ENCODE measurements at regions not wholly inside any gene's neighbourhood (a gene's known extent, or its start where the extent isn't known, plus 50 kb on each side); places are given as distances from the start of the nearest gene placed in this dataset.

DNA sequence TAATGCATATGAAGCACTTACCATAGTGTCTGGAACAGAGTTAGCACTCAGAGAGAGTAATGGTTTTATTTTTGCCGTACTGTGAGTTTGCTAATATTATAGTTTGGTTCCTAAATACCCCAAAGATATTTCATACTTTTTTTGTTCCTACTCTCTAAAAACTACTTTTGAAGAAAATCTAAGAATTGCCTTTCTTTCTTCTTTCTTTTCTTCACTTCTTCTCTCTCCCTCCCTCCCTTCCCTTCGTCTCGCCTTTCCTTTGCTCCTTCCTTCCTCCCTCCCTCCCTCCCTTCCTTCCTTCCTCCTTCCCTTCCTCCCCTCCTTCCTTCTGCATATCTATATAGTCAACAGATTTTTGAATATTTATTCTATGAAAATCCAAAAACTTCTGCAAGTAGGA, 351.7 kb upstream of the RSPO3 start:
- intact Hi-C loops (cut with DNase I; ENCODE audit: low total_unique reads), result no loop called here
- no peak overlapping the region for H3K27ac ChIP-seq
- no peak for DNase-seq
- H3K4me1 ChIP-seq, result no peaks in the 10 kb centered on the region
- H3K9me3 ChIP-seq, result no peaks in the 10 kb centered on the region
- H3K36me3 ChIP-seq, result no peaks in the 10 kb centered on the region
- H3K4me3 ChIP-seq, result no peak overlapping the region
- no peaks in the 10 kb centered on the region for H3K27me3 ChIP-seq
- TF ChIP-seq CTCF (IDR thresholded peaks at IDR 0.05), result no peak
- no peak for TF ChIP-seq POLR2A (IDR thresholded peaks at IDR 0.05)

DNA sequence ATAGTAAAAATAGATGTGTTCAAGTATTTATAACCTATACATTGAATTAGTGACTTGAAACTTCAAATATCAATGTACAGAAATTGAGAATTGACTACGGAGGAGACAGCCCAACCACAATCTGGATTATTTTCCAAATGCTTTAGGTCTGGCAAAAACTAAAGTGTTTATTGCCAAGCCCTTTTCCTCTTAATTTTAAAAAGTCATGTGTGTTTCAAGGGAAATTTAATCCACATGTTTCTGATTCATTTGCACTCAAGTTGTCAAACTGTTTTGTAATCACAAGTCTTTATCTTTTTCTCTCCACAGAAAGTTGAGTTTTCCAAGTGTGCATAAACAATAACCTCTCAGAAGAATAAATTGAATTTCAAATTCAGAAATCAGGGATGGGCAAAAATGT, 350.8 kb upstream of the RSPO3 start:
- no peak for TF ChIP-seq POLR2A (IDR thresholded peaks at IDR 0.05)
- no peak for TF ChIP-seq CTCF (IDR thresholded peaks at IDR 0.05)
- Histone ChIP-seq H3K27ac (no peak overlapping the region), H3K36me3 (no peaks in the 10 kb centered on the region), H3K9me3 (no peaks in the 10 kb centered on the region), H3K4me3 (no peak overlapping the region), H3K4me1 (no peaks in the 10 kb centered on the region), H3K27me3 (no peaks in the 10 kb centered on the region)
- DNase-seq, result no peak
- intact Hi-C loops (cut with DNase I; ENCODE audit: low total_unique reads), result no loop called here

- no peaks in the 10 kb centered on the region for H3K4me1 ChIP-seq
- intact Hi-C loops (cut with DNase I; ENCODE audit: low total_unique reads), result no loop called here
- no peak for DNase-seq
Measured at GRCh38 chr6:126770176-126770575, 348.3 kb upstream of the RSPO3 start.

GRCh38 chr6:126773112-126773805, 345.2 kb upstream of the RSPO3 start:
- no peak for DNase-seq
- Histone ChIP-seq H3K36me3 (no peaks in the 10 kb centered on the region), H3K4me1 (no peaks in the 10 kb centered on the region), H3K9me3 (no peaks in the 10 kb centered on the region), H3K27me3 (no peaks in the 10 kb centered on the region), H3K4me3 (no peak overlapping the region), H3K27ac (no peak overlapping the region)
- intact Hi-C loops (cut with DNase I; ENCODE audit: low total_unique reads), result no loop called here
- TF ChIP-seq POLR2A (IDR thresholded peaks at IDR 0.05) (no peak), CTCF (IDR thresholded peaks at IDR 0.05) (no peak)

More at GRCh38 chr6:126770176-126770575, 348.3 kb upstream of the RSPO3 start:
- no peak overlapping the region for H3K4me3 ChIP-seq
- no peaks in the 10 kb centered on the region for H3K36me3 ChIP-seq
- H3K27ac ChIP-seq, result no peak overlapping the region
- no peaks in the 10 kb centered on the region for H3K27me3 ChIP-seq
- no peak for TF ChIP-seq POLR2A (IDR thresholded peaks at IDR 0.05)
- no peak for TF ChIP-seq CTCF (IDR thresholded peaks at IDR 0.05)
- H3K9me3 ChIP-seq, result no peaks in the 10 kb centered on the region

GRCh38 chr6:126779331-126779730, 339.1 kb upstream of the RSPO3 start:
- Histone ChIP-seq H3K27me3 (no peaks in the 10 kb centered on the region), H3K9me3 (no peaks in the 10 kb centered on the region), H3K36me3 (no peaks in the 10 kb centered on the region), H3K27ac (no peak overlapping the region), H3K4me3 (no peak overlapping the region), H3K4me1 (no peaks in the 10 kb centered on the region)
- intact Hi-C loops (cut with DNase I; ENCODE audit: low total_unique reads), result no loop called here
- no peak for DNase-seq
- TF ChIP-seq POLR2A (IDR thresholded peaks at IDR 0.05) (no peak), CTCF (IDR thresholded peaks at IDR 0.05) (no peak)
